M059J (cell line): ENCODE measurements at regions not wholly inside any gene's neighbourhood (a gene's known extent, or its start where the extent isn't known, plus 50 kb on each side); places are given as distances from the start of the nearest gene placed in this dataset.
"Not testable (repeated sequence)": the region's sequence is repeated elsewhere in the genome, so short reads cannot be mapped to it uniquely, and the experiment has no call there.

Experiments used
- DNase-seq: peaks from one replicate; pipeline ENCODE4 v3.0.0-alpha.2; 2012; ENCODE audit warnings: low read depth

DNA sequence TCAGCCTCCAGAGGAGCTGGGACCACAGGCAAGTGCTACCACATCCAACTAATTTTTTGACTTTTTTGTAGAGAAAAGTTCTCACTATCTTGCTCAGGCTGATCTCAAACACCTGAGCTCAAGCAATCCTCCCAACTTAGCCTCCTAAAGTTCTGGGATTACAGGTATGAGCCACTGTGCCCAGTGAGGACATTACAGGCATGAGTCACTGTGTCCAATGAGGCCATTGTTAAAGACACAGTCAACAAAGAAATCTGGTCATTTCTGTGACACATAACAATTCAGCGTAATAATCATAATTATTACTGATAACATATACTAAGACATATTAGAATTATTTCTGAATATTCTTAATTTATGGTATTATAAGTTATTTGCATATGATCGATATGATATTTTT lies 463.4 kb upstream of the NDN start:
- no peak for DNase-seq

DNA sequence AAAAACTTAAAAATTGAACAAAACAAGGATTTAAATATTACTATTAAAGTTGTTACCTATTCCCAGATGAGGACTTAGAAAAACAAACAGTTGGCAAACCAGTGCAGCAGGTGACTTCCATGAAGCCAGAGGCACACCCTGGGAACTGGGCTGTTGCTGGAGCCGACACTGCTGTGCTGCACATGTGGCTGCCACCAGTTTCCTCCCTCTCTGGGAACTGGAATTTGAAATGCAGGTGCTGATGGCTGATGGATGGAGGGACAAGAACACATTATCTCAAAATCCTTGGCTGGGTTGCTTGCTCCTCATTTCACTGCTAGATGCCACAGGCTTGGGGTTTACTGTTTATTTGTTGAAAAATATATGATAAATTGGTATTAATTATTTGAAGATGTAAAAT lies 471.2 kb upstream of the NDN start:
- not testable (repeated sequence) for DNase-seq

DNA sequence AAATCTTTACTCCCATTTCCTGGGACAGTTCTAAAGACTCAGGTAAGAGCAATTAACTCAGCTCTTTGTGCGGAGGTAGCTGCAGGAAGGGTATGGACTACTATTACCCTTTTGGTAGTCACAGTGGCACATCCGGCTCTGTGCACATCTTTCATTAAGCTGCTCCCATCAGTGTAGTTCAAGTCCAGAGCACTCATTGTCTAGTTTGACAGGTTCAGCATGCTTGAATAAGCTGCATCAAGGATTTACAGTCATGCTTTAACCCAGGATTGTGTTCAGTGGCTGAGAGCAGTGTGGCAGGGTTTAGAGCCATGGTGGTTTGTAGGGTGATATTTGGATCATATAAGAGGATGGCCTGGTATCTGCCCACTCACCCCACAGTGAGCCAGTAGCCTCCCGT lies 478.4 kb upstream of the NDN start:
- not testable (repeated sequence) for DNase-seq

DNA sequence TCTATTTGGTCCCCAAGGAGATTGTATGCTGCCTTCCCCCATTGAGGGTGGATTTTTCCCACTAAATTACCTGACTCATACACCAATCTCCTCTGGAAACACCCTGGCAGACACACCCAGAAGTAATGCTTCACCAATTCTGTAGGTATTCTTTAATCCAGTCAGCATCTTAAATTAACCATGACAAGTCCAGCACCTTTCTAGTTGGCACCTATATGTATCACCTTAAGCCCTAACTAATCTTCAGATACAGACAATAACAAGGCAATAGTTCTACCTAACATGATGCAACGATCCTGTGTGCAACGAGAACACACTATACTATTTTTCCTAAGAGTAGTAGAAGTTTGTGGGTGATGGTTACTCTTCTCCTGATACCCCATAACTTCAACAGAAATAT lies 473.3 kb upstream of the NPAP1 start:
- DNase-seq = not testable (repeated sequence)

DNA sequence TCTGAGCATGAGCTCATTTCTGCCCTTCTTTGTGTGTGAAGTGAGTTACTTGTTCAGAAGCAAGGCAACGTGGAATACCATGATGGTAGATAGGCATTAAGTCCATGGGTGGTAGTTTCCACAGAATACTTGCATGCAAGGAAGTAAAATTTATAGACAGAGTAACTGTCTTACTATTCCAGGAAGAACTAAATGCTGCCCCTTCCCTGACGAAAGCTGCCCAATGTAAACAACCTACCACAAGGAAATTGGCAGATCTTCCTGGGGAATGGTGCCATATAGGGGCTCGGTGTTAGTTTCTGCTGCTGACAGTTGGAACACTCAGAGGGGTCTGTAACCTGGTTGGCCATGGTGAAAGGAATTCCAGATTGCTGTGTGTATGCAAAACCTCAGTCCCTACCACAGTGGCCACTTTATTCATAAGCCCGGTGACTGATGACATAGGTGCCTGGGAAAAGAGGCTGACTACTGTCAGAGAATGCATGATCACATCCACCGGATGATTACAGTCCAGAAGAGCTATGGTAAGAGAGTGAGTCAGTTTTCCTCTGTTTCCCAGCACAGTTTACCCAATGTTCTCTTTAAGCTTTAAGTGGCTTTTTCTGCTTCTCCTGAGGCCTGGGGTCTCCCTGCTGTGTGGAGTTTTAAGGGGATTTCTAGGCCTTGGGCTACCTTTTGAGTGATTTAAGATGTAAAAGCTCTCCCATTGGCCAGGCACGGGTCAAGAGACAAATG lies 463.7 kb upstream of the NPAP1 start:
- DNase-seq = not testable (repeated sequence)

DNA sequence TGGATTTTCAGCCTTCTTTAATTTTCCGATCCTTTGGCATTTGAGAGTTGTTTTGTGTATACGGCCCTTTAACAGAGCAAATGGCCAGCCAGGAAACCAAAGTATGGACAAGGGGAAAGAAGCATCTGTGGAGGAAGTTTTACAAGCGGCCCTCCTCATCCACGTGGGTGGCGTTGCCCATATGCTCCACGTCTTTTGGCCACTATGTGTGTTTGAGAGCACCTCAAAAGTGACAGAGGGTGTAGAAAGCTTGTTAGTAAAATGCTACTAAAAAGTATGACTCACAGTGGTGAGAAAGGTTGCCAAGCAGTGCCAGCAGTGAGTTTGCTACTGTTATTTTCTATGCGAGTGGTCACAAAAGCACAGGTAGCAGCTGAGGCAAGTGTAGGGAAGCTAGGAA lies 451.8 kb upstream of the NPAP1 start:
- no peak for DNase-seq

DNA sequence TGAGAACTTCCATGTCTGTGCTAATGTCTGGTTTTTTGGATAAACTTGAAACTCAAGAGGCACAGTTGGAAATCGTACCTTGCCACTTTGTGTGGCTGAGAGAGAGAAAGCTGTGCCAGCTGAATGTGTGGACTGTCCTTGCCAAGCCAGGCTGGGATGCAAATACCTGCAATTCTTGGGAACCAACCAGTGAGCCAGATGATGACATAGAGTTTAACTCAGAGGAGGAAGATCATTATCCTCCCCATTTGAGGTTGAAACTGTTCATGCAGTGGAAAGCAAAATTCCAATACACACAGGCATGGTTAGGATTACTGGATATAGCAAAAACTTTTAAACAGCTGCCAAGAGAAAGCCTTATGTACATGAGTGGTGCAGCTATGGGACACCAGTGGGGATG lies 451.4 kb upstream of the NPAP1 start:
- no peak for DNase-seq

DNA sequence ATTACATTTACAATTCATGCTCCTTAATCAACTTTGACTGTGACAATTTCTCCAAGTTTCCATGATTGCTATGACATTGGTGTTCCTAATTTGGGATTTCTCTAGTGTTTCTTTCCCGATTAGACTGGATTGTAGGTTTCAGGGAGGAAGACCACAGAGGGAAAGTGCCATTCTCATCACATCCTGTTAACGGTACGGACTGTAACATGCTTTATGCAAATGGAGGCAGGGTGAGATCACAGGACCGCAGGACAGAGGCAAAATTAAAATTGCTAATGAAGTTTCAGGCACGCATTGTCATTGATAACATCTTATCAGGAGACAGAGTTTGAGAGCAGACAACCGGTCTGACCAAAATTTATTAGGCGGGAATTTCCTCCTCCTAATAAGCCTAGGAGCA lies 446.7 kb upstream of the NPAP1 start:
- not testable (repeated sequence) for DNase-seq

DNA sequence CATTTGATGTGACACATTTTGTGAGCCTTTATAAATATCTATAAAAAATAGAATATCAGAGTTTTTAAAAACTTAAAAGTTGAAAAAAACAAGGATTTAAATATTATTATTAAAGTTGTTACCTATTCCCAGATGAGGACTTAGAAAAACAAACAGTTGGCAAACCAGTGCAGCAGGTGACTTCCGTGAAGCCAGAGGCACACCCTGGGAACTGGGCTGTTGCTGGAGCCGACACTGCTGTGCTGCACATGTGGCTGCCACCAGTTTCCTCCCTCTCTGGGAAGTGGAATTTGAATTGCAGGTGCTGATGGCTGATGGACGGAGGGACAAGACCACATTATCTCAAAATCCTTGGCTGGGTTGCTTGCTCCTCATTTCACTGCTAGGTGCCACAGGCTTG lies 442.4 kb upstream of the NPAP1 start:
- not testable (repeated sequence) for DNase-seq

DNA sequence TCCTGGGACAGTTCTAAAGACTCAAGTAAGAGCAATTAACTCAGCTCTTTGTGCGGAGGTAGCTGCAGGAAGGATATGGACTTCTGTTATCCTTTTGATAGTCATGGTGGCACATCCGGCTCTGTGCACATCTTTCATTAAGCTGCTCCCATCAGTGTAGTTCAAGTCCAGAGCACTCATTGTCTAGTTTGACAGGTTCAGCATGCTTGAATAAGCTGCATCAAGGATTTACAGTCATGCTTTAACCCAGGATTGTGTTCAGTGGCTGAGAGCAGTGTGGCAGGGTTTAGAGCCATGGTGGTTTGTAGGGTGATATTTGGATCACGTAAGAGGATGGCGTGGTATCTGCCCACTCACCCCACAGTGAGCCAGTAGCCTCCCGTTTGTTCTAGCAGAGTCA lies 435.0 kb upstream of the NPAP1 start:
- not testable (repeated sequence) for DNase-seq

DNA sequence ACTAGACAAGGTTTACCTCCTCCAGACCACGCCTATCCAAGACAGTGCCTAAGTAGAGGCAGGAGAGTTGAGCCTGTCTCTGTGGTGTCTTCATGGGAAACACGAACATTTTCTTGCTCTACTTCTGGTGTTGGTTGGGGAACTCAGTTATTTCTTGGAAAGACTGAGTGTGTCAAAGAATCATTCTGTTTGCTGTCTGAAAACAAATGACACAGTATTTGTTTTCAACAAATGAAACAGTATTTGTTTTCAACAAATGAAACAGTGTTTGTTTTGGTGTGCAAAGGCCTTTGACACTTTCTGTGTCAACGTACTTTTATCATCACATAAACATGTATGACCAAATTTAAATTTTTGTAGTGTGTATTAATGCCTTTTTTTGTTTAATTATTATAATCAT lies 416.5 kb upstream of the NPAP1 start:
- not testable (repeated sequence) for DNase-seq

DNA sequence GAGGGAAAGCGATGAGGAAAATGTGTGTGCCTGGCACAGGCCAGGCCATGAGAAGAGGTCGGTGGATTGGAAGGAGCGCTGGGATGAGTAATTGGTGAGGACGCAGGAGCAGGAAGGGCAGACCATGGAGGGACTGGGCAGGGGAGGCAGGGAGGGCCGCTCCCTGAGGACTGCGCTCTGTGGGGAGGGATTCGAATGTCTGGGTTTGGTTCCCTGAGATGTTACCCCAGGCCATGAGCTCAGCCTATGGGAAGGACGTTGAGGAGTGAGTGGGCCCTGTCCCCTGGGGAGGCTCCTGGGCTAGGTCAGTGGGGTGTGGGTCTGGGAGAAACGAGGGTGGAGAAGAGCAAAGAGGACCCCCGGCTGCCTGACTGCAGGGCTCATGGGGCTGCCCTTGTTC lies 415.2 kb upstream of the NPAP1 start:
- DNase-seq = not testable (repeated sequence)

DNA sequence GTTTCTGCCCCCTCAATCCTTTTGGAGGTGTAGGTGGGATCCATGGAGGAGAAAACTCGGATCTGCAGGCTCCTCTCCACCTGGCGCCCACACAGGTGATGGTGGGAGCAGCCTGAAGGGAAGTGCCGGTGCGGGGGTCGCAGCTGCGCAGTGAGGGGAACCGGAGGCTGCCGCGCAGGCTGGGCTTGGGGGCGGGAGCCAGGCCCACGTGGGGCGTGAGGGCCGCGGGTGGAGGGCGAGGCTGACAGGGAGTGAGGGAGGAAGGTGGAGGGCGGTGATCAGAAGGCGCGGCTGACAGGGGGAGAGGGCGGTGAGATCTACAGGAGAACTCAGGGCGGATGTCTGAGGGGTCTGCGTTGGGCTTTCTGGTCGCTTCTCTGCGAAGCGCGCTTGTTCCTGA lies 414.7 kb upstream of the NPAP1 start:
- DNase-seq = not testable (repeated sequence)

DNA sequence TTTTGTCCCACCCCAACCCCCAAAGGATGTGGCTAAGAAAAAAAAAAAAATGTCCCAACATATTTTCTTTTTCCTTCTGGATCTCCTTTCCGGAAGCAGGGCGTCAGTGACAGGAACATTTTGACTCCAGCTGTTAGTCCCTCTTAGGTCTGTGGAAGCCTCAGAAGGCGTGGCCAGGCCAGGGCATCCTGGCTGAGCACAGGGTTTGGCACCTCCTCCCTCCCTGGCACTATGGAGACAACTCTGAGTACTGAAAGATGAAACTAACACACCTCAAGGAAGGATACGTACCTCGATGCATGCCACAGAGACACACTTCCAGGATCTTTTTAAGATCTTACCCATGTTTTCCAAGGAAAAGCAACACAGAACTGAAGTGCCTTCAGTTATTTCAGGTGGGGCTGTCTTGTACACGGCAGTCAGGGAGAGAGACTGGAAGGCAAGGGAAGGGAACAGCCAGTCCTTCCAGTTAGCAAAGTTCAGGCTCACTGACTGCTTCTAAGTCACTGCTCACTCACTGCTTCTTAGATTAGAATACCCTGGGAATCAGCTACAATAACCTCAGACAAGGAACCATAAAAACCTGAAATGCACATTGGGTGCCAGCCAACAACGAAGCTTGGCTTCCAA lies 406.9 kb upstream of the NPAP1 start:
- not testable (repeated sequence) for DNase-seq

DNA sequence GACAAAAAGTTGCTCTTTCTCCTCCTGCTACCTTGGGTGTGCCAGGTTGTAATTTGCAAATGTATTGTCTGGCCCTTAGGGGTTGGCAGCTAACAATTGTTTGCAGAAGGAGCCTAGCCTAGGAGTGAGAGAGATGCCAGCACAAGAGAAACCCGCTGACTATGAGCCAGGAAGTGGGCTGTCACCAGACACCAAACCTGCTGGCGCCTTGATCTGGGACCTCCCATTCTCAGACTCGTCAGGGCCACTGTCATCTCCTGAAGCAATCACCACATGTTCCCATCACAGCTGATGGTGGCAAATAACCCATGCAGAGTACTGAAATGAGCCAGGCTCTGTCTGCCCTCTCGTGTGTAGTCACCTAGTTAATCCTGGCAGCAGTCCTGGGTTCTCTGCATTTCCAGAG lies 406.4 kb upstream of the NPAP1 start:
- no peak for DNase-seq

DNA sequence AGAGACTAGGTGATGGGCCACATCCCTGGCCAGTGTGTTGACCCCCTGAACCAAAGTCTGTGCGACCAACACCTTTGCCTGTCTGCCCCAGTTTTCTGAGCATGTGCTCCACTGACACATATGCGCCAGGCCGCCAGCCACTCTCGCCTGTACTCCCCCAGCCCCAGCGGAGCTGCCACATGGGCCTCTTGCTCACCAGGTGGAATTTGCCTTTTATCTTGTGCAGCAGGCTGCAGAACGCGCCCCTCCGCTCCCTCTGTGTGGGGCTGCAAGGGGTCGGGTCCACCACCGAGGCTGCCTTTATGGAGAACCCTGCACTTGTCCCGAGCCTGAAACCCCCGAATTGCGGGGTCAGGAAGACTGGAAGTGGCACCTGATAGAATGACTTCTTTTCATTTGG lies 405.7 kb upstream of the NPAP1 start:
- DNase-seq = no peak

DNA sequence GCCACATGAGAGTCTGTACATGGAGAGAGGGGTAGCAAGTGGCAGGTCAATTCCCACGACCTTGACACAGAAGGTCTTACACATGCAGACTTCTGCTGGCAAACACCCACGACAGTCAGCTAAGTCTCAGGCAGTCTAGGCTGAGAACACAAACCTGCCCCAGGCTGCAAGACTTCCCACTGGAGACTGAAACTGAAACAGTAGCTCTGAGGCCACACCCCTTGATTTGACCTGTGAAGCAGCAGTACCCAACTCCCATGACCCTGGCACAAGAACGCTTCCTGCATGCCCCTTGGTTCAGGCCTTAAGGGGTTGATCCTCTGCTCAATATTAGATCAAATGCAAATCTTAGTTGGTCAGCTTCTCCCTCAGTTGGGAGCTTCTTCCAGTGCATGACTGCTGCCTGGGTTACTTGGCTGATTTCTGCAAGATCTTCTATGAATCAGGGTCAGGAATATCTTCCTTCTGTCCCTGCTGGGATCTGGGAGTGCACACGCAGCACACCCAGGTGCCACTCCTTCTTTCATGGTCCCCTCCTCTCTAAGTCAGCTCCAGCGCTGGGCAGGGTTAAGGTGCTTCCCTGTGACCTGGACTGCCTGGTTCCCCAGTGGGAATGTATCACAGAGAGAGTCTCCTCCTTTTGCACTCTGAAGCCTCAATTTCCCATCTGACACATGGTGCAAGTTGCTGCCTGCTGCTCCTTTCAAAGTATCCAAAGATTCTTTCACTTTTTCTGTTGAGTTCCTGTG lies 403.9 kb upstream of the NPAP1 start:
- DNase-seq = not testable (repeated sequence)

DNA sequence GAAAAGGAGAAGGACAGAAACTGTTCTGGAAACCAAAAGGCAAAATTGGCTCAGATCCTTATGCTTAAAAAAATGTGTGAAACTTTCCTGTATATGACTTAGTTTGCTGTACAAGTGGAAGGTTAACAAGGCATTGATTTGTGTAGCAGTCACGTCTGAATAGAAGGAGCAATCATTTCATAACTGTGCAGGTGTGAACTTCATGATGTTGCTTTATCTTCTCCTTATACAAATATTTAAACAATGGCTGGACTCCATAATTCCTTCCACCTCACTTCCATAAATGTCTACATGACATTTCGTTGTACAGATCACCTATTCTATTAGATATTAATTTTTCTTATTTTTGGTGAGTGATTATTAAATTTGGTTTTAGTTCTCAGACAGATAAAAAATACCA lies 382.7 kb upstream of the NPAP1 start:
- no peak for DNase-seq

DNA sequence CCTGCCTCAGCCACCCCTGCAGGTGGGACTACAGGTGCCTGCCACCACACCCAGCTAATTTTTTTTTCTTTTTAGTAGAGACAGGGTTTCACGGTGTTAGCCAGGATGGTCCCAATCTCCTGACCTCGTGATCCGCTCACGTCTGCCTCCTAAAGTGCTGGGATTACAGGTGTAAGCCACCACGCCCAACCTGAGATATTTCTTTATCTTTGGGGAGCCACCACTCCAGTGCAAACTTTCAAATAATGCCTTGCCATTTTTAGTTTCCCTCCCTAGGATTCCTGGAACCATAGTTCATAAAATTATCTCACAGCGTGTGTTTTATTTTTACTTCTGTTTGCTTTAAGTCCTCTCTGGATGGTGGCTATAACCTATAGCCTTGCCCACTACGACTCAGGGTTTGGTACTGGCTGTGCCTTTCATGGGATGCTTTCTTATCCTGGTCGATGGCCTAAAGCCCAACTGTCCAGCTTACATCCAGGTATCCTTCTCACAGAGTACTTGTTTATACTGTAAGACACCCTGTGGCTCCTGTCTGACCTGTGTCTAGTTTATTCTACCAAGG lies 374.7 kb upstream of the NPAP1 start:
- not testable (repeated sequence) for DNase-seq

DNA sequence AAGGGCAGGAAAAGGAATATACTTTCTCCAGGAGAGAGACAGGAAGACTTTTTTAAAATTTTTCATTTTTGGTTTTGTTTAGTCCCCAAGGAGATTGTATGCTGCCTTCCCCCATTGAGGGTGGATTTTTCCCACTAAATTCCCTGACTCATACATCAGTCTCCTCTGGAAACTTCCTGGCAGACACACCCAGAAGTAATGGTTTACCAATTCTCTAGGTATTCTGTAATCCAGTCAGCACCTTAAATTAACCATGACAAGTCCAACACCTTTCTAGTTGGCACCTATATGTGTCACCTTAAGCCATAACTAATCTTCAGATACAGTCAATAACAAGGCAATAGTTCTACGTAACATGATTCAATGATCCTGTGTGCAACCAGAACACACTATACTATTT lies 373.6 kb upstream of the NPAP1 start:
- not testable (repeated sequence) for DNase-seq

DNA sequence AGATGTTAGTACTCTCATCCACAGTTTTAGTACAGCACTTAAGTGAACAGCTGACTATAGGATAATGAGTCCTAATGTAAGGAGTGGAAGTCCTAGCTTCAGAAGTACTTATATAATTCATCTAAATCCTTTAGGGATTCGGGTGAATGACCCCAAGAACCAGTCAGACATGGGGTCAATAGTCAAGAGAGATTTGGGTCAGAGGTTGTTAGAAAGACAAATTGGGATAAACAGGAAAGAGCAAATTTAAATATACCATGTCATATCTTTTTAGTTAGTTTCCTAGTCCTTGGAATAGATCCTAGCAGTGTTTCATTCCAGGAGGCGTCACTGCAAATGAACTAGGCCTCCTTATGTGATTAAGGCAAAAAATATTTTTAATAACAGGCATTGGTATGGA lies 370.8 kb upstream of the NPAP1 start:
- not testable (repeated sequence) for DNase-seq

DNA sequence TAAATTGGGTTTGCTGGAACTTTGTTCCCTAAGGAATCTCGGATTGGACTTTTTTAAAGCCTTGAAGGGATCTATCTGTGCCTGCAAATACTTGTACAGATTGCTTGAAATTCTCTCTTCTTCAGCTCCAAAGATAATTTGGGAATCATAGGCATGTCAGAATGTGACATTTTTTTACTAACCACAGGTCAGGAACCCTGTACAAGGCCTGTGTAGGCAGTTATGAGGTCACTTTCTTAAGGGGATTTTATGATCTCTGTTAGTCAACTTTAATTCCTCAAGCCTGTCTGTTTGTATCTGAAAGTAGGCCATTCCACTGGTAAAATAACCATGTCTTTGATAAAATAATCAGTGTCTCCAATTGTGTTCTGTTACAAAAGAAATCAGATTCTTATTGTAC lies 369.9 kb upstream of the NPAP1 start:
- not testable (repeated sequence) for DNase-seq

DNA sequence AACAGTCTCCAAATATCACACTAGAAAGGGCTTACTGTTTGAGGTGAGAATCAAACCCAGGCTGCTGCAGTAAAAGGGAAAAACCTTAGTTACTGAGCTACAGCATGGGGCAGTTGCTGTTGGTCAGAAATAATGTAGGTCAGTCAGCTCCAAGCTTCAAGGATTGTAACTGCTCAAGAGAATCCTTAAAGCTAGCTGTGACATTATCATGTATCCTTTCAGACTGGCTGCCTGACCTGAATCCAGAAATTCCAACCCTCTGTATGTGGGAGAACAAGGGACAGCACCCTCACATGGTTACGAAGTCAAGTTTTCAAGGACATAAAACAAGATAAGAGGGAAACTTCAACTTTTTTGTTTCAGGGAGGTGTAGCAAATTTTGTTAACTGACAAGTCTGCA lies 365.9 kb upstream of the NPAP1 start:
- DNase-seq = not testable (repeated sequence)
